GM12874 (cell line): ENCODE measurements at regions not wholly inside any gene's neighbourhood (a gene's known extent, or its start where the extent isn't known, plus 50 kb on each side); places are given as distances from the start of the nearest gene placed in this dataset.

ENCODE experiments used
- TF ChIP-seq, protein P1 (sequence below): IDR thresholded peaks from 2 replicates; pipeline ENCODE4 v1.5.1; 2011; ENCODE audit warnings: low read depth, mild to moderate bottlenecking, control low read depth, low read length, moderate library complexity; ENCODE audit not compliant: insufficient read depth

DNA sequence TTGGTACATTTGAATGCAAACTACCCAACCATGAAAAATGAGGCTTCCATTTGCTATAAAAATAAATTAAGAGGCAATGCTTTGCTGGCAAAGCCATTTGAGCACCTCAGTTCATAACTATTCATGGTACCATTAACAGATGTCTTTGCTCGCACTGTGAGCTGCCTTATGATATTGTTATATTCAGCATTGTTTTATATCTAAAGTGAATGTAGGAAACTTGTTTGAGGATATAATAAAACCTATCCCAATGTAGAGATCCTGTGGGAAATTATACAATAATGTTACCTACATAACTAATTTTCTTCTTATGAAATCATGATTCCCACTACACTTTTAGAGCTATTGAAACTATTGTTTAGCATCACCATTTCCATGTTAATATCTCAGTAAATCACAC, 125.2 kb upstream of the TRAM1L1 start:
- TF ChIP-seq, protein P1, sequence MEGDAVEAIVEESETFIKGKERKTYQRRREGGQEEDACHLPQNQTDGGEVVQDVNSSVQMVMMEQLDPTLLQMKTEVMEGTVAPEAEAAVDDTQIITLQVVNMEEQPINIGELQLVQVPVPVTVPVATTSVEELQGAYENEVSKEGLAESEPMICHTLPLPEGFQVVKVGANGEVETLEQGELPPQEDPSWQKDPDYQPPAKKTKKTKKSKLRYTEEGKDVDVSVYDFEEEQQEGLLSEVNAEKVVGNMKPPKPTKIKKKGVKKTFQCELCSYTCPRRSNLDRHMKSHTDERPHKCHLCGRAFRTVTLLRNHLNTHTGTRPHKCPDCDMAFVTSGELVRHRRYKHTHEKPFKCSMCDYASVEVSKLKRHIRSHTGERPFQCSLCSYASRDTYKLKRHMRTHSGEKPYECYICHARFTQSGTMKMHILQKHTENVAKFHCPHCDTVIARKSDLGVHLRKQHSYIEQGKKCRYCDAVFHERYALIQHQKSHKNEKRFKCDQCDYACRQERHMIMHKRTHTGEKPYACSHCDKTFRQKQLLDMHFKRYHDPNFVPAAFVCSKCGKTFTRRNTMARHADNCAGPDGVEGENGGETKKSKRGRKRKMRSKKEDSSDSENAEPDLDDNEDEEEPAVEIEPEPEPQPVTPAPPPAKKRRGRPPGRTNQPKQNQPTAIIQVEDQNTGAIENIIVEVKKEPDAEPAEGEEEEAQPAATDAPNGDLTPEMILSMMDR, result no peak

GRCh38 chr4:117224256-117224655, 138.9 kb upstream of the TRAM1L1 start:
- TF ChIP-seq, protein P1, result no peak

- TF ChIP-seq, protein P1, result no peak
Observed at GRCh38 chr4:117225471-117225870, 140.1 kb upstream of the TRAM1L1 start.

GRCh38 chr4:117227925-117228324, 142.5 kb upstream of the TRAM1L1 start:
- TF ChIP-seq, protein P1, result no peak

- TF ChIP-seq, protein P1, result no peak
Observed at GRCh38 chr4:117239434-117239833, 154.1 kb upstream of the TRAM1L1 start.

GRCh38 chr4:117249333-117249732, 164.0 kb upstream of the TRAM1L1 start:
- TF ChIP-seq, protein P1, result no peak

DNA sequence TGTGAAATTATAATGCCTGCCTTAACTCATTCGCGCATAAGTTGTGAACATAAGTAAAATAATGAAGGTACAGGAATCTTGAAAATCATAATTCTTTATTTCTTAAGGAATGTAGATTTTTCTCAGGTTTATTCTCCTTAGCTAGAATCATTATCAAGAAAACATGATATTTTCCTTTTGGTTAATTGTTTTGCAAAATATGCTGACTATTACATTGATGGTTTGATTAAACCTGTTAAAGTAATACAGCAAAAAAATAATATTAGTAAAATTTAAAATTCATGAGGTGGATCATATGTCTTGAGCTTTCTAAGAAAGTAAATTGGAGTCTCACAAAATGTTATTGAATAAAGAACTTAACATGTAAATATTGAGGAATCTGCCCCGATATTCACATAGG, 178.7 kb upstream of the TRAM1L1 start:
- TF ChIP-seq, protein P1, result no peak

GRCh38 chr4:117267317-117267716, 181.9 kb upstream of the TRAM1L1 start:
- TF ChIP-seq, protein P1, result no peak
